ENCODE measurements at regions not wholly inside any gene's neighbourhood (a gene's known extent, or its start where the extent isn't known, plus 50 kb on each side); places are given as distances from the start of the nearest gene placed in this dataset.

GRCh38 chr2:40543381-40543780, 91.5 kb upstream of the SLC8A1 start:
- H3K27me3 ChIP-seq (ENCODE audit: insufficient read depth, poor library complexity, severe bottlenecking), result no peaks in the 10 kb centered on the region

GRCh38 chr2:40544072-40544471, 92.2 kb upstream of the SLC8A1 start:
- no peaks in the 10 kb centered on the region for H3K27me3 ChIP-seq (ENCODE audit: insufficient read depth, poor library complexity, severe bottlenecking)
- no peak overlapping the region for H3K27ac ChIP-seq (replicated peaks)
- DNase-seq (ENCODE audit: low read depth in 1 of 2, low spot score in 1 of 2), result no peak
- H3K4me3 ChIP-seq (replicated peaks; ENCODE audit: insufficient read depth, low read length), result no peak overlapping the region
- TF ChIP-seq GABPA (IDR thresholded peaks at IDR 0.05; ENCODE audit: low read depth), result no peak
- no peak for TF ChIP-seq REST (IDR thresholded peaks at IDR 0.05; ENCODE audit: insufficient replicate concordance, low read depth)

More at GRCh38 chr2:40543381-40543780, 91.5 kb upstream of the SLC8A1 start:
- no peak overlapping the region for H3K27ac ChIP-seq (replicated peaks)
- H3K4me3 ChIP-seq (replicated peaks; ENCODE audit: insufficient read depth, low read length), result no peak overlapping the region
- no peak for TF ChIP-seq POLR2AphosphoS5 (IDR thresholded peaks at IDR 0.05; ENCODE audit: low read depth)
- no peak for TF ChIP-seq REST (IDR thresholded peaks at IDR 0.05; ENCODE audit: insufficient replicate concordance, low read depth)
- no peak for TF ChIP-seq SPI1 (IDR thresholded peaks at IDR 0.05; ENCODE audit: borderline replicate concordance, low read depth)
- TF ChIP-seq CTCF (IDR thresholded peaks at IDR 0.05; ENCODE audit: insufficient read depth, low read length), result no peak
- TF ChIP-seq GABPA (IDR thresholded peaks at IDR 0.05; ENCODE audit: low read depth), result no peak
- DNase-seq (ENCODE audit: low read depth in 1 of 2, low spot score in 1 of 2), result no peak

GRCh38 chr2:40545645-40546044, 93.8 kb upstream of the SLC8A1 start:
- Histone ChIP-seq H3K4me3 (replicated peaks; ENCODE audit: insufficient read depth, low read length) (no peak overlapping the region), H3K27me3 (ENCODE audit: insufficient read depth, poor library complexity, severe bottlenecking) (no peaks in the 10 kb centered on the region), H3K27ac (replicated peaks) (no peak overlapping the region)
- no peak for DNase-seq (ENCODE audit: low read depth in 1 of 2, low spot score in 1 of 2)
- no peak for TF ChIP-seq REST (IDR thresholded peaks at IDR 0.05; ENCODE audit: insufficient replicate concordance, low read depth)
- TF ChIP-seq GABPA (IDR thresholded peaks at IDR 0.05; ENCODE audit: low read depth), result no peak
- TF ChIP-seq POLR2AphosphoS5 (IDR thresholded peaks at IDR 0.05; ENCODE audit: low read depth), result no peak
- no peak for TF ChIP-seq SPI1 (IDR thresholded peaks at IDR 0.05; ENCODE audit: borderline replicate concordance, low read depth)
- no peak for TF ChIP-seq CTCF (IDR thresholded peaks at IDR 0.05; ENCODE audit: insufficient read depth, low read length)

All from HL-60 (cell line).